GM23248 (cell line): ENCODE measurements at regions not wholly inside any gene's neighbourhood (a gene's known extent, or its start where the extent isn't known, plus 50 kb on each side); places are given as distances from the start of the nearest gene placed in this dataset.

Source experiments
- EZH2 ChIP-seq: fragments of 200-600 bp; sonication (generic); IDR thresholded peaks from 2 replicates; pipeline ENCODE4 v1.6.1; 2018; ENCODE audit warnings: antibody characterized with exemption, mild to moderate bottlenecking; ENCODE audit not compliant: insufficient read depth, poor library complexity, severe bottlenecking
- EZH2phosphoT487 ChIP-seq: fragments of 200-600 bp; sonication (generic); IDR thresholded peaks from 2 replicates; pipeline ENCODE4 v1.6.1; 2018; ENCODE audit warnings: antibody characterized with exemption, moderate library complexity, mild to moderate bottlenecking, low read depth; ENCODE audit not compliant: insufficient read depth

DNA sequence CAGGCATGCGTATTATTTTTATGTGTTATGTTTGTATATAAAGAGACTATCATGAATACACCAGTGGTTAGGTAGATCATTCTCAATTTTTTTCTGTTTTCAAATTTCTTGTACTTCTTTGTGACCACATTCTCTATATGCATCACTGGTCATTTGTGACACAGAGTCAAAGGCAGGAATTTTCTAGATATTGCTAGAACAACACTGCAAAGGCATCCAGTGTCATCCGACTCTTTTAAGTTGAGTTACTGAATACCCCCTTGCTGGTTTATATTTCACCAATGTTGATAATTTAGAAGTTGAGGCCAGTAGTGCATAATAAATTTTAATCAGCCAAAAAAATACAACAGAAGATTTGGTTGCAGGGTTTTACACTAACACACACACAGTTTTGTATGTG, 351.8 kb downstream of the CASP12 start:
- TF ChIP-seq EZH2 (no peak), EZH2phosphoT487 (no peak)
